HG03103 (cell line): ENCODE measurements at regions not wholly inside any gene's neighbourhood (a gene's known extent, or its start where the extent isn't known, plus 50 kb on each side); places are given as distances from the start of the nearest gene placed in this dataset.

ENCODE experiments used
- ATAC-seq: cut with Tn5 transposase; IDR thresholded peaks from one replicate; pipeline ENCODE4 v1.9.1; 2021; ENCODE audit warnings: low read depth; ENCODE audit not compliant: unreplicated experiment

DNA sequence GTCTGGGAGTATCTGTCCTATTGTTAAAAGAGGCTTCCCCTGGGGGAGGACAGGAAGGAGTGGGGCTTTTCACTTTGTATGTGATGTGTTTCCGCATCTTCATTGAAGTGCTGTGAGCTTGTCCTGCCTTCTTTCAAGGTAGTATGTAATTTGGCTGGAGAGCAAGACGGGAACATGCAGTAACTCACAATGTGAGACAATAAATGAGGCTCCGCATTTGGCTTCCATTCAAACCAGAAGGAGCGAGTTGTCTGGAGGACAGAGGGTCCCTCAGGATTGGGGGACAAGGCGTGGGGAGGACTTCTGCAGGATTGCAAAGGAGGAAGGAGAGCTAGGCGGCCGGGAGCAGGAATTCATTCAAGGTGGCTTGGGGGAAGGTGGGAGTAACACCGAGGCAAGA is 203.5 kb downstream of the RBFOX3 start:
- no peak for ATAC-seq

DNA sequence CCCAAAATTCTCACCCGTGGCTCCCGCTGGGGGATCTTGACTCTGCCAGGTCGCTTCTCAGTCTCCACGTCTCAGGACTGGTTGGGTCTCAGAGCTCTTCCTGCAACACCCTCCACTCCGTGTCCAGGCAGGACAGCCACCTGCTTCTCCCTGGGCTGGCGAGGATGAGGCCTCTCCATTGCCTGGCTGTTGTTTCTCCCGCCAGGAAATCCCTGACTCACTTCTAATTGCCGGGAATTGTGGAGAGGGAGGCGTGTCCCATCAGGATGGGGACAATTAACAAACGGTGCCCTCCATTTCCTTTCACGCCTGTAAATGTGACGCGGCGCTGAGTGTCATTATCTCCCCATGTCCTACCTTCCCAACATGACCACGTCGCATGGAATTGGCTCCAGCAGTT is 204.5 kb downstream of the RBFOX3 start:
- no peak for ATAC-seq

DNA sequence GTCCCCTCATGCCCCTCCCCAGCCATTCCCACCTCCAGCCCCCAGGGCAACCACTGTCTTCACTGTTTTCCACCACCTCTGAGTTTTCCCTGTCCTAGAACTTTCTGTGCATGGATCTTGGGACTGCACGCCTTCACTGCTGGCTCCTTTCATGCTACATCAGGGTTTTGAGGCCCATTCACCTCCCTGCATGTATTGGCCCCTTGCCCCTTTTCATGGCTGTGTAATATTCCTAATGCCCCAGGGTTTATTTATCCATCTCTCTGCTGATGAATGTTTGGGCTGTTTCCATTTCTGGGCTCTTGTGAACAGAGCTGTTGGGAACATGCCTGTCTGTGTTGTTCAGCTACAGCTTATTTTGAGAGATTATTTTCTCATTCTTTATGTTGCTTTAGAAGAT is 205.0 kb downstream of the RBFOX3 start:
- ATAC-seq, result no peak

DNA sequence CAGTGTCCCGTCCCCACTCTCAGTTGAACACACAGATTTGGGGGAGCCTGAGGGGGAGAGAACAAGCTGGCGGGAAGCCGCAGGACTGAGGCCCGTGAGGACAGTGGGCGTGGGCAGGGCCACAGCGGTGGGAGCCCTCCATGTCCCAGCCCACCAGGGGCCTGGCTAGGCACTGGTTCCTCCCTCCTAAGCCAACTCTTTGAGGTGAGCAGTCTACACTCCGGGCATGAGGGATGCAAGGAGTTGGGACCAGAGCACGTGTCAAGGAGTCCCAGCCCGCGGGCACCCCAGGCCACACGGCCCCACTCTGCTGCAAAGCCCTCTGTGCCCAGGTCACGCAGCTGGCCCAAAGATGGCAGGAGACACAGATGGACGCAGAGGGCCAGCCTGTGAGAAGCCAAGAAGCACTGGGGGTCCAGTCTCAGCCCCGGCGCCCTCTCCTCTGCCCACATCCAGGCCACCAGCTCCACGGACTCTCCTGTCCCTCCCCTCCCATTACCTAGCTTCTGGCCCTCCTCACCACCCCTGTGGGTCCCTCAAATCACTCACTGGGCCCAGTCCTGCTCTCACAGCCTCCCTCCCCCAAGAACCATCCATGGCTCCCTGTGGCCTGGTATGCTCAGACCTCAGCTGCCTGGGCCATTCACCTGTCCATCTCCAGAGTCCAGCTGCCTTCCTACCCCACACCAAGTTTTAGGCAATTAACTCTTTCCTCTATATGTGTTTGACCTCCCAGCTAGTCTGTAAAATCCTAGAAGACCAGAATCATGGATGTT is 206.5 kb downstream of the RBFOX3 start:
- no peak for ATAC-seq

GRCh38 chr17:79401704-79402674 is 208.9 kb downstream of the RBFOX3 start:
- no peak for ATAC-seq

DNA sequence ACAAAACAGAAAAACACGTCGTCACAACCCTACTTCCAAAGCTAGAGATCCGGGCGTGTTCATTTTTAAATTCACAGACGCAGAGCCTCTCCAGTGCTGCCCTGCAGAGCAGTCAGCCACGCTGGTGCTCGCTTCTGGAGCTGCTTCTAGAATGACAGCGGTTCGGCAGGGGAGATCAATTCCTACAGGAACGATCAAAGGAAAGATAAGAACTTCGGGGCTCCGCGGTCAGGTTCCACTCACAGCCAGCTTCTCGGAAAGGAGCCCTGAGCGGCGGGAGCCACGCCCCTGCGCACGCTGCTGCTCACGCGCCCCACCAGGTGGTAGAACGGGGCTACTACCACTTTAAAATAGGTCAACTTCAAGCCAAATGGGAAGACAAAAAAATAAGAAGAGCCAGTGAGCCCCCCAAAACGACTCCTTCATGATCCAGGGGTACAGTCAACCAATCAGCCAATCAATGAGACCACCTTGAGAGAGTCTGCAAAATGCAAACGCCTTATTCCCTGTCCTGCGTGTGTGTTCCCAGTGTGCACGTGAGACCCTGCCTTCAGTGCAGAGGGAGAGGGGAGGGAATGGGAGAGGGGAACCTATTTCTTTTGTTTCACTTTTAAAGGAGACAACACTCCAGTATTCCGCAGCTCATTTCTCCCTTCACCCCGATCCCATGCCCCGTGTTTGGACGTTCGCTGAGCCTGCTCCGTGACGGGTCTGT is 209.7 kb downstream of the RBFOX3 start:
- ATAC-seq, result no peak

DNA sequence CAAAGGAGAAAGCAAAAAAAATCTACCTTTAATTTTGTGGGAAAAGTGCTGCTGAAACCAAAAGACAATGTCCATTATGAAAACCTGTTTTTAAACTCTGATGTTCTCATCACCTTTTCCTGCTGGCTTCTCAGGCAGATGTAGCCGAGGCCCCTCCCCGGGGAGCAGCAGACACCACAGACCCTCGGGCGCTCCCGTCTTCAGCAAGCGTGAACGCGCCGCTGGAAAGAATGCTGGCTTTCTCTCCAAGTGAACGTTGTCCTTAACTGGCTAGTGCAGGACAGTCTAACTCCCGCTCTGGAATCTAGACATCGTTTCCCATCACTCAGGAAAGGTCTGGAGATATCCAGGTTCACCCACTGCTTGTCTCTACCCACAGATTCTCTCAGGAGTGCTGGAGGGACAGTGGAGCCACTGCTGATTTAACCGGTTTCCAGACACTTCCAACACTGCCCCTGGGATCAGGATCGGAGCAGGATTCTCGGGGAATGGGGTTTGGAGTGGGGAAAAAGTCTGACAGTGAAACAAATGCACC is 211.2 kb downstream of the RBFOX3 start:
- ATAC-seq, result no peak

DNA sequence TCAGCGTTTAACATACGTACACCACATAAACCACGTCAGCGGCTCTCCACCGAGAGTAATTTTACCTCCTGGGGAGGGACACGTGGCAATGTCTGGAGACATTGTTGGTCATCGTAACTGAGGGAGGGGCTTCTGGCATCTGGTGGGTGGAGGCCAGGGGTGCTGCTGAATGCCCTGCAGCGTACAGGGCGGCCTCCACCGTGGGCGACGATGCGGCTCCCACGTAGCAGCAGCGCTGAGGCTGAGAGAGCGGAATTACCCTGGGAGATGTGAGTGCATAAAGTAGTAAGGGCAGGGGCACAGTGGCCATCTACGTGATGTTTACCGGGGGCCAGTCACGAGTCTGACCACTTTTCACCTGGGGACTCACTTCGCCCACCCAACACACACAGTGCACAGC is 212.4 kb downstream of the RBFOX3 start:
- ATAC-seq, result no peak

GRCh38 chr17:79396696-79397095 is 214.2 kb downstream of the RBFOX3 start:
- no peak for ATAC-seq

DNA sequence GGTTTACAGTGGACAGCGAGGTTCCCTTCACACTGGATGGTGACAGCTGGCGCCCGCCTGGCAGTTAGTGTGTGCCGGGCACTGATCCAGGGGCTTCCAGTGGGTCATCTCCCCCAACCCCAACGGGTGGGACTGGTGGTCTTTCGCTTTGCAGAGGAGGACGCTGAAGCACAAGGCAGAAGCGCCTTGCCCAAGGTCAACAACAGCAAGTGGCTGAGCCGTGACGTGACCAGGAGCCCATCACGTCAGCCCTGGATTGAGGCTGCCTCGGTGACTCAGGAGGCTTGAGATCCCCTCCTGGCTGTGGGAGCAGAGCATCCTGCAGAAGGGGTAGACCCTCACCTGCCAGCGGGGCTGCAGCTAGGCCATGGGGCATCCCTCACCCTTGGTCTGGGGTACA is 215.3 kb downstream of the RBFOX3 start:
- ATAC-seq, result no peak

GRCh38 chr17:79395066-79395465 is 215.8 kb downstream of the RBFOX3 start:
- no peak for ATAC-seq

DNA sequence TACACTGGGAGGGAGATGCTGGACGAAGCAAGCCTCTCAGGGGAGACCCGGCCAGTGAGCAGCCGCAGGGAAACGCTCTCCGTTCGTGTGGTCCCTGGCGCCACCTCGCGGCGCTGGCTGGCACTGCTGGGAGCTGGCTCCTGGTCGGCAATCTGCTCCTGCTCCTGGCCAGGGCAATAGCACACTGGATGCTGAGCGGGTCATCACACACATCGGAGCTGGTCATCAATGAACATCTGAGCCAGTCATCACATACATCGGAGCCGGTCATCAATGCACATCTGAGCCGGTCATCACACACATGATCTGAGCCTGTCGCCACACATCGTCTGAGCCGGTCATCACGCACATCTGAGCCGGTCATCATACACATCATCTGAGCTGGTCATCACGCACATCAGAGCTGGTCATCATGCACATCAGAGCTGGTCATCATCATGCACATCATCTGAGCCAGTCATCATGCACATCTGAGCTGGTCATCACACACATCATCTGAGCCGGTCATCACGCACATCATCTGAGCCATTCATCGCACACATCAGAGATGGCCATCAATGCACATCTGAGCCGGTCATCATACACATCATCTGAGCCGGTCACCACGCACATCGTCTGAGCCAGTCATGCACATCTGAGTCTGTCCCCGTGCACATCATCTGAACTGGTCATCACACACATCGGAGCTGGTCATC is 217.3 kb downstream of the RBFOX3 start:
- ATAC-seq, result no peak

DNA sequence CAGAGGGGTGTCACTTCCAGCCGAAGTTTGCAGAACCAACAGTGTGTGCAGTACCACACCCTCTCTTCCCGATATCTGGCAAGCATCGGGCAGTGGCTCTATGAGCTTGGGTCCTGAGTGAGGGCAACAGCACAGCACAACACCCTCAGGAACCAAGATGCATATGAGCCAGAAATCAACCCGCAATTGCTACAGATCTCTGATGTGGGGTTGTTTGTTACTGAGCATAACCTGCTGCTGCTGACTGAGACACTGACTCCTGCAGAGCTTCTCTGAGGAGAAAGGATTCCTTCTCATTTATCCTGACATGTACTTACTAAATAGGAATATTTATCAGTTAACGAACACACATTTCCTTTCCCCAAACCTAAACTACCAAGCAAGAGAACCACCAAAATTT is 218.3 kb downstream of the RBFOX3 start:
- ATAC-seq, result no peak

DNA sequence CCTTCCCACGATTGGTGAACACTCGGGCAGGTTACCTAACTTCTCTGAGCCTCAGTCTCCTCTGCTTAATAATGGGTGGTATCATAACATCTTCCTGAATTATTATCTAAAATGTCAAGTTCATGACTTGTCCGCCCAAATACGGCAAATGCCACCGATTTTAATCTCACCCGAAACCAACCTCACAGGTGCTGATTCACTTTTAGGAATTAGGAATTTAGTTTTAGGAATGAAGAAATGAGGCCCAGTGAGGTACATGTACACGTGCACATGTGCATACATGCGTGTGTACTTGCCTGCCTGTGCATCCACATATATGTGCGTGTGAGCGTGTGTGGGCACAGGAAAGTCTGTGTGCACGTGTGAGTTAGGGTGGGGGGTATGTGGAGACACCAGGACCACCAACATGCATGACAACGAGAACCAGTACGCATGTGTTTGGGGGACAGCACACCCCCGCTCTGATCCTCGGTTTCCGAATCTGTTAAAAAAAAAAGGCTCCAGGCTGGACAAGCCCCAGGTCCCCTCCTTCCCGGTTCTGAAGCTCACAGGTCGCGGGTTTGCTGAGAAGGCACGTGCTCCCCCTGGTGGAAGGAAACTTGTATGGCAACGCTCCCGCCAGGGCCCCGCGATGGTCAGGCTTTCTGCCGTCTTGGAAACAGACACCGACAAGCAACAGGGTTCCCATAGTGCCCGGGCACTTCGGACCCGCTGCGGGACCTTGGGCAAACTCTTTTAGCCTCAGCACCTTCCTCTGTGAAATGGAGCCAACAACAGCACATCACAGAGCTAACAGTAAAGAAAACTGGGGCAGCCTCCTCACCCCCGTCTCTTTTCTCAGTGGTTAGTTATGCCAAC is 219.2 kb downstream of the RBFOX3 start:
- no peak for ATAC-seq

- no peak for ATAC-seq
Measured at GRCh38 chr17:79389896-79390295, 221.0 kb downstream of the RBFOX3 start.

GRCh38 chr17:79388556-79389295 is 222.1 kb downstream of the RBFOX3 start:
- no peak for ATAC-seq

GRCh38 chr17:79387783-79388182 is 223.1 kb downstream of the RBFOX3 start:
- ATAC-seq, result no peak

DNA sequence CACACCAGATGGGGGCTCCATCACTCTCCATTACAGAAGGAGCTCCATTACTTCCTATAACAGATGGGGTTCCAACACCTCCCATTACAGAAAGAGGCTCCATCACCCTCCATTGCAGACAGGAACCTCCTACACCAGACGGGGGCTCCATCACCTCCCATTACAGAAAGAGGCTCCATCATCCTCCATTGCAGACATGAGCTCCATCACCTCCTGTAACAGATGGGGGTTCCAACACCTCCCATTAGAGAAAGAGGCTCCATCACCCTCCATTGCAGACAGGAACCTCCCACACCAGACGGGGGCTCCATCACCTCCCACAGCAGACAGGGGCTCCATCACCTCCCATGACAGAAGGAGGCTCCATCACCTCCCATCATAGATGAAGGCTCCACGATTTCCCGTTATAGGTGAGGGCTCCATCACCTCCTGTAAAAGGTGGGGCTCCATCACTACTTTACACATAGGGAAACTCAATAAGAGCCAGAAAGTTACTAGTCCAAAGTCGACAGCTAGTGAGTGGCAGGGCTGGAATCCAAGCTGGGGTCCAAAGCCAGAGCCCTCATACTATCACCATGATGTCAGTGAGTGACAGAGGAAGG is 224.8 kb downstream of the RBFOX3 start:
- ATAC-seq, result no peak
